Stimulated activated CD8-positive, alpha-beta memory T cell treated with anti-CD3 and anti-CD28 coated beads, Interleukin-12 subunit alpha, Interleukin-12 subunit beta, amount 100 ng/mL, for 4 hours (primary cell): ENCODE measurements at regions not wholly inside any gene's neighbourhood (a gene's known extent, or its start where the extent isn't known, plus 50 kb on each side); places are given as distances from the start of the nearest gene placed in this dataset.
A peak's percentile ranks its signal among the peaks of the same experiment; 100 is the strongest.

ENCODE experiments used
- DNase-seq: peaks from one replicate; pipeline ENCODE4 v3.0.0-alpha.2; 2020; ENCODE audit warnings: low read depth

DNA sequence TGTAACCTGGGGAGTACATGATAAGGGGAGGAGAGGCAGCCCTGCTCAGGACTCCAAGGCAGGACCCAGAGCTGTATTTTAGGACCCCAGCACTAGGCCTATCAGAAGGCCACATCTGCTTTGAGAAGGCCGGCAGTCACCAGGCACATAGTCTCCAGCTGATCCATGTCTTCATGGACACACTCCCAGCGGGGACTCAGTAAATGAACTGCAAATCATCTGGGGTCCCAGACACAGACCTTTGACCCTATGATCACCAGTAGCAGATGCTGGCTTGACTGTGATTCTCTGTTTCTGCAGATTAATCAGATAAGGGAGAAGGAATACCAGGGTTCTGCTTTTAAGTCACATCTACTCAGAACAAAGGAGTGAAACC lies 341.4 kb upstream of the PODXL start:
- DNase-seq = no peak

DNA sequence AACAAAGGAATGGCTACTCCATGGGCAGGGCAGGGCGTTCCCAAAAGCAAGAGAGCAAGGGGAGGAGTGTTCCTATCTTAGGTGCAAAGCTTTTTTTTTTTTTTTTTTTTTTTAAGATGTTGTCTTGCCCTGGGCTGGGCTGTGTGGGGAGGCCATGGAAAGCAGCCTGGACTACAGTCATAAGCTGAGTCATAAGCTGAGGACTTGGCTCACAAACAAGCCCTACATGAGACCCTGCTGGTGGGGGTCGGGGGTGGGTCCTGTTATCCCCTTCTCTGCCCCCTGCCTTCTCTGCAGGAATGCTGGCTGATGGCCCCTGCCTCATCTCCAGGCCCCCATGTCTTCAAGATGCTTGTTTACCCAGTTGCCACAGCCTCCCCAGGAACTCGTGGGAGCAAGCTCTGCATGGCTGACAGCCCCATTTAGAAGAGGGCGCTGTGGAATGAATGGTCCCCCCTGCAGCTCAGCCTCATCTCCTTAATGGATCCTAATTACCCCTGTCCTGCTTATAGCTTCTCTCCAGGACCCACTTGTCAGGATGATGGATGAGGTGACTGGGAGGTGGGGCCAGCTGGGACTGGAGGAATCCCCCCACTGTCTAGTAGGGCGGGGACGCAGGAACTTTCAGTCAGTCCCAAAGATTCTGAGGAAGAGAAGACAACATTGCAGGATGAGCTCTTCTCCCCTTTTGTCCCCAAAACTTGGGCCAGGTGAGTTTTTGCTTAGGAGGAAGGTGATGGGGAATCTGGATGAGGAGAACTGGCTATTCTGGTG lies 340.8 kb upstream of the PODXL start:
- no peak for DNase-seq

DNA sequence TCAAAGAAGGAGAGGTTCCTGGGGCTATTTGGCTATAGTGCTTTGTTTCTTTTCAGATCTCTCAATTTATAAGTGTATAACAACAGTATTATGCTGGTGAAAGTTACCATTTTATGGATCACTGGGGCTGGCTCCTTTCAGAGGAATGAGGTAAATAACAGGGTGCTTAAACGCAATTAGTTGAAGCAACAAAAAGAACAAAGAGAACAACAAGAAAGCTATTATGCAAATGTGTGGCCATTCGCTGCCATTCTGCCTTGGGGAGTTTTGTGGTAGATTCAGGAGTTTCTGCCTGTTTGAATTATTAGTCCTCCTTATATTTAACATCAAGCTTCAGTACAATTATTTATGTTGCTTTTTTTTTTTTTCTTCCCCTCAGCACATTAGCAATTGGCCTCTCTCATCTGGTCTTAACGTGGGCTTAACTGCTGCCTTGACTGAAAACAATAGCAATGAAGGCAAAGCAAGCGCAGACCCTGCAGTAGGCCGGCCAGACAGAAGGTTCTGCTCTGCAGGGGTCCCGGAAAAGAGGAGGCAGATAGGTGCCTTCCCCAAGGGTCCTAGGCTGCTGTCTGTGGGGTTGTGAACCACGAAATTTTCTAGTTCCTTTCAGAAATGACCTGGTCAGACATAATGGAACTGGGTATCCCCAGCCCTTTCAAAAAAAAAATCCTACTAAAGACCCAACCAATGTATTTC lies 339.9 kb upstream of the PODXL start:
- DNase-seq = no peak

DNA sequence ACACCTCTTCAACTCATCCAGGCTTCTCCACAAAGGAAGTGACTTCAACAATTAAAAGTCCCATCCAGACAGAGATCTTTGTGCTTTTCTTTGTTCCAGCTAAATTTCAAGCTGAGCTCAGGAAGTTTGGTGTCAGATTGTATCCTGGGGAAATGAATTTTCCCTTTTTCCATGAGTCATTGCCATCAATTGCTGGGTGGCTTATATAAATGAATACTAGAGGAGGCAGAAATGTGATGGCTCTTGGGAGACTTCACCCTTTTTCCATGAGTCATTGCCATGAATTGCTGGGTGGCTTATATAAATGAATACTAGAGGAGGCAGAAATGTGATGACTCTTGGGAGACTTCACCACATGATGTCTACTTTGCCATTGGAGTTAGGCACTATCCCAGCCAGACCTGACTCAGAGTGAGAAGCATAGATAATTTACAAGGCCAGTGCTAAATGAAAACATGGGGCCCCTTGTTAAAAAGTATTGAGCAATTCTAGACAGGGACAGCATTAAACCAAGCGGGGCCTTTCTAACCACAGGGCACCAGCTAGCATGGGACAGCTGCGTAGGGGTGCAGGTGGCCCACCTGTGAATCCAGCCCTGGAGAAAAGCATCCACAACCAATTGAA lies 339.2 kb upstream of the PODXL start:
- no peak for DNase-seq

DNA sequence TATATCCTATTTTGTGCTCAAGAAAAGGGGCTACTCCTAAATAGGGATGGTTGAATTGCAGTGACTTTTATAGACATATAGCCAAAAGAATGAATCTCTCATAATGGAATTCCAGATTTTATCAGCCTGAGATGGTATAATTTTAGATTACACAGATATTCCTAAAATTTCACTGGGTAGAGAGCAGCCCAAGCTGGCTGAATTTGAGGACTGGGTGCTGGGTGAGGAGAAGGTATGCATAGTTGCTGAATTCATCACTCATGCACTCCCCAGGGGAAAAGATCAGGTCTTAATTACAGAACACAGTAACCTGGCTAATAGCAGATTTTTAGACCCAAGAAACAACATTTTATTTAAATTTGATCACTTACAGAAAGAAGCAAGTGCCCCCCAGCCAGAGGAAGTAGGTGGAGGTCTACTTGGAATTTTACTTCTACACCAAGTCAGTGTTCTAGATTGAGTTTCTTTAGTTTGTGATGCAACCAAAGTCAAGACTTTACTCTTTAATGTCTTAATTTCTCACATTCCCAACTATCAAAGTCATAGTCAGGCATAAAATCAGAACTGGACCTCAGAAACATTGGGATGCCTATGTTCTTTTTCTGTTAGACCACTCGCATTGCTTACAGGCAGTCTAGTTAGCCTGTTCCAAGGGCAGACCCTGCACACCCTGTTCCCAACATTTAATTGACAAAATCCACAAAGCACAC lies 337.4 kb upstream of the PODXL start:
- no peak for DNase-seq

DNA sequence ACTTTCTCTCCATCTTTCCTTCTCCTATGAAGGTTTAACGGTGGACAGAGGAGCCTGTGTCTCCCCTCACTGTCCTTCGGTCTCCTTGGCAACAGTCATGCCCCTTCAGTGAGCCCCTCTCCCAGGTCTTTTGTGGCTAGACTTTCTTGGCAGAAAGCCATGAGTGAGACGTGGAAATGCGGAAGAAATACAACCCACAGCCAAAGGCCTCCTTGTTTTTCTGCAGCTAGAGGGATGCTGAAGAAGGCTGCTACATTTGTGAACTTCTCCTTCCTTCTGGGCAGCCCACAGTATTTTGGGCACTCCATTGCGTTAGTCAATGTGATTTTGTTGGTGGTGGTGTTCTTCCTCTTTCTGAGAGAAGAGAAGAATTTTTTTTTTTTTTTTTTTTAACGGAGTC lies 333.7 kb upstream of the PODXL start:
- DNase-seq = no peak

DNA sequence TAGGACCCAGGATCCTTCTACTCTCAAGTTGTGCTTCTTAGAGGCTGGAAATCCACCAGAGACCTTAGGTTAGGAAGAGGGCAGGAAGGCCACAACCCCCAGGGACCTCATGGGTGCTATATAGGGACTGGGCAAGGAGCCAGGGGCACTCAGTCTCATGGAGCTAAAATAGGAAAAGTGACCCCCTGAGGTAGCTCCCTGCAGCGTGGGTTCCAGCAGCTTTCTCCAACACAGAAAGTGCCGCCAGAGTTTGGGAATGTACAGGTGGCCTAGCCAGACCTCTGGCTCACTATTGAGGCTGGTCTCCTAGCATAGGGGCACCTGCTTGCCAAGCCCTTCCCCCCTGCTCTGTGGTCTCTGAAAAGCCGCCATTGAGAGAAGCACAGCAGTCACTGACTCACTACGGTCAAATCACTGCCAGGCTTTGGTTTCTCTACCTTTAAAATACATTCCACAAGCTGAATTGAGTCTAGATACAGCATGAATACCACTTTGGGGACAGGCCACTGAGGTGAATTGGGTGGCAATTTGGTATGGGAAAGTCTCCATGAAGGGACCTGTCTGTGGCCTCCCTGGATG lies 333.2 kb upstream of the PODXL start:
- DNase-seq = no peak

DNA sequence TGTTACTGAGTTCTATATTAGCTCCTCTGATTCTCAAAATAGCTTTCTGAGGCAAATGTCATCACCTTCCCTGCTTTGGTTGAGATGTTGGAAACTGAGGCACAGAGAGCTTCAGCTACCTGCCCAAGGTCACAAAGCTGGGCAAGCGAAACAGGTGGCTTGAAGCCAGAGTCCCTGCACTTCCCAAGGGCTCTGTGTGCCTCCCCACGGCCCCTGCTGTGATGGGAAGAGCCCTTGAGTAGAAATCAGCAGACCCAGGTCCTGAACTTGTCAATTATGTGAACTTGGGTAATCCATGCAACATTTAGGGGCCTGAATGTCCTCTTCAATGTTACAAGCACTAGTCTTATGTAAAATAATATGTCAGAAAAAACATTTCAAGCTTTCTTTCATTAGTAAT lies 327.3 kb upstream of the PODXL start:
- no peak for DNase-seq

DNA sequence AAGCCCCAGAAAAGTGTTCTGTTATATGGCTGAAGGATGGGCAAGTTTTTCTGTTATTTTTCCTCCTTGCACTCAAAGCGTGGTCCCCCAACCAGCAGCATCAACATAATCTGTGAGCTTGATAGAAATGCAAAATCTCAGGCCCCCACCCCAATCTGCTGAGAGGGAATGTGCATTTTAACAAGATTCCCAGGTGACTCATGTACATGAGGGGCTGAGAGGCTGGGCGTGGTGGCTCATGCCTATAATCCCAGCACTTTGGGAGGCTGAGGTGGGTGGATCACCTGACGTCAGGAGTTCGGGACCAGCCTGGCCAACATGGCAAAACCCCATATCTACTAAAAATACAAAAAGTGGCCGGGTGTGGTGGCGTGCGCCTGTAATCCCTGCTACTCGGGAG lies 326.8 kb upstream of the PODXL start:
- DNase-seq = no peak

DNA sequence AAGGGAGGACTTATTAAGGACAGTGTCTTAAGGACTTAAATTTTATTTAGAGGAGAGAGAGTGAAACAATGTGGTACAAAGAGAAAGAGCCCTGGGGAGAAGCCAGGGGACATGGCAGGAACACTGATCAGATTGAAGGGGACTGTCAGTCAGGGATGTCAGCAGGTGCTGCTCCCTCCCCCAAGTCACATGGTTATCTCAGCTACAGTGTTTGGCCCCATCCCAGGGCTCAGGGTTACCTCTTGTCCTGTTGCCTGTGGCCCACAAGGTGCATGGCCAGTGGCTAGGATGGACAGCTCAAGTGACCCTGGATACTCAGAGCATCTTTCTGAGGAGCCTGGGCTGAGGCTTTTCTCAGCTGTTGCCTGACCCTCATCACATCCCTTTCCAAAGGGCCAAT lies 325.9 kb upstream of the PODXL start:
- no peak for DNase-seq

DNA sequence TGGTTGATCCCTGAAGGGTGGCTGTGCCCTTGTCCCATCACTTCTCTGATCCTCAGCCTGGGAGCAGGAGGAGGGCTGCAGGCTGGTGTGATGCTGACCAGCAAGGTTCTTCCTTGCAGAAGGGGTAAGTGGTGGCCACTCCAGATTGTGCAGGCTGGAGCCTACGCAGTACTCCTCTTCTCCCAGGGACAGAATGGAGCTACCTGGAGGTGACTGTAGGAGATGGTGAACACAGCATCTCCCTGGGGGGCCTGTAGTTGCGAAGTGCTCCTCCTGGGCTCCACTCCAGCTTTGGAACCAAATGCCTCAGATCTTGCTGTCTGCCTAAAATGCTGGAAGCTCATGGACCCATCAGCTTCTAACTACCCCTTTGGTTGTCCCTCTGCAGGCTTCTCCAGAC lies 323.6 kb upstream of the PODXL start:
- no peak for DNase-seq

DNA sequence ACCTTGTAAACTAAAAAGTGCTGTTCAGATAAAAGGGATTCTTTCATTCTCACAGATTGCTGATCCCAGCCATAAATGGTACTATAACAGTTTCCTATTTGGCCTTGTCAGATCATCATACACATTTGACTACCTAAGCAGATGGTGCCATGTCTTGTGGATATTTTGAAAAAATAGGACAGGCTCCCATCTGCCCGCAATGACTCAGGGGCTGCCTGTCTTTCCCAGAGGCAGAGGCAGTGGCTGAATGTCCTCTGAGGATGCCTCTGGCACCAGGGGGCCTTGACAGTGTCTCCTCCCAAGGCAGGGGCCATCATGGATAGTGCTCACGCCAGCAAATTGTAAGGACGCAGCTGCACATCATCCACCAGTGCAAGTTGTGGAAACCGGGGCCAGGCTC lies 323.0 kb upstream of the PODXL start:
- no peak for DNase-seq

DNA sequence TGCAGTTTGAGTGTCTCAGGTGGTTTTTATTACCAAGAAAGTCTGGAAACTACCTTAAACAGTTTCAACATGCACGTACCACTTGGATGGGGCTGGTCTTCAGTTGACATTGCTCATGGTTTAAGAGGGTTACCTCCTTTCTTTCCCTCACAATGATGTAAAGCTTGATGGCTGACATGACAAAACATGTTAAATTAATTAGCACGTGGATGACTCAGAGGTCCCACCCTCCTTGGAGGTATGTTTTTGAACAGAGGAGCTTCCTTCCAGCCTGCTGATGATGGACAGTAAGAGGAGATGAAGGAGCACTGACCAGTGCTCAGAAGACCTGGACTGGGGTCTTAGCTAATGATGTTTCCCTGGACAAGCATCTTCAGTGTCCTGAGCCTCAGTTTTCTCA lies 322.3 kb upstream of the PODXL start:
- no peak for DNase-seq

DNA sequence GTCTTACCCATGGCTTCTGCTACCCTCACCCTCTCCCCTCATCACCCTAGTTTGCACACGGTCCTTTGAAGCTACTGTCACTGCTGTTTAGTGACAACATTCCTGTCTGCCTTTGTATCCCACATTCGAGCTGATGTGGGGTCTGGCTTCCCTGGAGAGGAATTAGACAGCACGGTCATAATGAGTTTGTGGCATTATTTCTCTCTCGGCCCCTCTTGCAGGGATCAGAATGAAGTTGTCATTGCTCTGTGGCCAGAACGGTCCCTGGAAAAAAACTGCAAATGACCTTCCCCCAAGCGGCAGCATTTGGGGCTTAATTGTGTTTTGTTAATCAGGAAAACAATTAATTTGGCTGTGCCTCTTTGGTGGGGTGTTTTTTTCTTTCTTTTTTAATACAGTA lies 317.2 kb upstream of the PODXL start:
- no peak for DNase-seq

DNA sequence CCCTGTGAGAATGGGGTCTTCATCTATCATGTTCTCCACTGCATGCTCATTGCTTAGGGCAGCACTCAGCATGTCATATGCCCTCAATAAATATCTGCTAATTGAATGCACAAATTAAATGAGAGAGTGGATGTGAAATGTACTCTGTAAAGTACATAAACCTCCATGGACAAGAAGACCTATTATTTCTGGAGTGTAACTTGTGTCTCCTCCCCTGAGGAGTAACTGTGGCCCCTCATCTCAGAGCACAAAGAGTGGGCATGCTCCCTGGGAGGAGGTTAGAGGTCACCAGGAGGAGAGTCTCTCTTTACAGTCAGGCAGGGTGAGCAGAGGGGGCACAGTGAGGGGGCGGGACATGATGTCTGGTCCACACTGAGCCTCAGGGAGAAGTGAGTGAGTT lies 313.6 kb upstream of the PODXL start:
- DNase-seq = no peak

DNA sequence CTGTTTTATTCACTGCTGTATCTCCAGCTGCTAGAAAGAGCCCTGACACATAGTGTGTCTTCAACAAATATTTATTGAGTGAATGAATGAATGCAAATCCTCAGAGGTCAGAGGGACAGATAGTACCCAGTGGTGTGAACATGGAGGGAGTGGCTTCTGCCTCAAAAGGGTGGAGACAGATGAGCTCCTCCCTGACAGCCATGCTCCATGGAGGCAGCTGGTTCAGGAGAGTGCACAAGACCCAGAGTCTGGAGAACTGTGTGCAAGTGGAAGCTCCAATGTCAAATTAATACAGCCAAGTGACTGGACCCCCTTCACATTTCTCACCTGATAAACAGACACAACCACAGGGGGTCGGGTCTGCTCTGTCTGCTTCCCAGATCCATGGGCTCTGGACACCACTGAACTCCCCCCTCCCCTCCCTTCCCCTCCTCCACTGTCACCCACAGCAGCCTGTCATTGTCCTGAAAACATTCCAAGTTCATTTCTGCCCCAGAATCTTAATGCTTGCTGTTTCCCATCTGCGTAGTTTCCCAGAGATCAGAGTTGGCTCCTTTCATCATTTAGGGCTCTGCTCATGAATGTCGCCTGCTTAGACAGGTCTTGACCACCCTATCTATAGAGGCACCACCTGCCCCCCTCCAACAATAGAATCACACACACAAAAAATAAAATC lies 312.9 kb upstream of the PODXL start:
- DNase-seq = no peak

DNA sequence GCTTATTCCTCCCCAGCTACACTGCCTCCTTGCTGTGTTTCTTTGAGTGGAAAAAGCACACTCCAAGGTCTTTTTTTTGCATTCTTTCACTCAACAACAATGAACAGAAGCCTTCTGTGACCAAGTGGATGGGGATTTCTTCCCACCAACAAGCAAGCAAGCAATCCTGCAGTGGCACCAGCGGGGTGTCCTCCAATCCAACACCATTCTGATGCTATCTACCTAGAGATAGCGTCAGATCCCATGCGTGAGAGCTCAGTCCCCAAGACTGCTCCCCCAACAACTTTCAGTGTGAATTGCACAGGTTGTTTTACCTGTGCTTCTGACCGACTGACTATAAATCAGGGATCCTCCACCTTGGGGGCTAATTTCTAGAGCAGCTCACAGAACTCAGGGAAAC lies 311.0 kb upstream of the PODXL start:
- no peak for DNase-seq

DNA sequence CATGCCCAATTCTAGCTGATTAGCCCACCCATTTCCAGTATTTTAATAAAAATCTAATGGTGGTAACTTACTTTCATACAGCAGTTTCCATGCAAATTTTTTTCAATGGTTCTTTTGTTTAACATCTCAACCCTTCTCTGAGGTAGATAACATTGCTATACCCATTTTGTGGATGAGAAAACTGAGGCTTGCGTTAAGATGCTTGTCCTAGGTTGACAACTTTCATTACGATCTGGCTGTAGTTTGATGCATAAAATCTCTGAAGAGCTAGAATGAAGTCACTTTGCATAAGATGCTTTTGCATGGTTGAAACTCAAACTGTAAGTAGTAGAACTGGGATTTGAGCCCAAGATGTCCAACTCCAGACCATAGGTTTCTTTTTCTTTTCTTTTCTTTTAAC lies 309.5 kb upstream of the PODXL start:
- no peak for DNase-seq

DNA sequence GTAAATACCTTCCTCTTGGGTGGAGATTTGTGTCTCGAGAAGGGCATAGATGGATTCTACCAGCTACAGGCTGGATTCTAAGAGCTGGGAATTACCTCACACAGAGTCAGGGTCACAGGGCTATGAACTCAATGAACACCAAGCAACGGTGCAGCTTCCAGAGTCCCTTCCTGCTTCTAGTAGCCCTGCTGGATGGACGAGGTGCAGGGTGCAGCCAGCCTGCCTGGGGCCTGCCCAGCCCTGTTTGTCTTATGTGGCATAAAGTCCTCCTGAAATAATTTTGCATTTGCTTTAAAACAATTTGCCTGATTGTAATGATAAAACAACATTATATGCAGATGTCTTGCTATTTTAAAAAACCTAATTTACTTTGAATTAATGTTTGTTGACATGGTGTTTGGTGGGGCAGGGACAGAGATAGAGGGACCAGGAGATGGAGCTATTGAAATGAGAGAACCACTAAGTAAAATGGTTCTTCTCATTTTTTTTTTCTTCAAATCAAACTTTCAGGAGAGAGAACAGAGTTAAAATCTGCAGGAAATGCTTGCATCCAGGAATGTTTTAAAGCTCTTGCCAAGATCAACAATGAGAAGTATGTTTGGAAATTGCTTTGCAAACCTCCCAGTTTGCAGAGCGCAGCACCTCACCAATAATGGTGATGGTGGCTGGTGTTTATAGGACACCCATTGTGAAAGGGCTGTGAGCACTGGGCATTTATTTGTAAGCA lies 305.4 kb upstream of the PODXL start:
- DNase-seq = no peak

DNA sequence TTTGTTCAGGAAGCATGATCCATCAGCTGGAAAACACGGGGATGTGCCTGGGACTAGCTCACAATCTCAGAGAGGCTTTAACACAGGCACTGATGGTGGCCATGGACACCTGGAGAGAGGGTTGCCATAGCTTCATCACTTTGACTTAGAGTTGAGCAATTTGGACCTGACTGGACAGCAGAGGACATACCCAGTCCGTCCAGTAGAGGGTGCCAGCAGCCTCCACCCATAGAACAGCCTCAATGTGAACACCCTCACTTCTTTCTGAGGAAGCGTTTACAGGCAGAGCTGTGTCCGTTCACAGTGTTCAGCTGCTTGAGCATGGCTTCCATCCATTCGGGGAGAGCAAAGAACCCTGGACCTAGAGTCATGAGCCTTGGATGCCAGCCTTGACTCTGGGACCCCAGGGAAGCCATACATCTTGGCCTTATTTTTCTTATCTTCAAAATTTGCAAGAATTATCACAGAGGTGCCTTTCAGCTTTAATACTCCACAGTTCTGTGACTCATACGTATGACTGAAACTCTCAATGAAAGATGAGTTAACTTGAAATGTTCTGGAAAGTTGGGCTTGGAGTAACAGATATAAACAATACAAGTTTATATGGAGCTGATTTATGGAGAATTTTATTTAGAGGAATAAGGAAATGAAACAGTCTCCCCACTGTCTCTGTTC lies 302.9 kb upstream of the PODXL start:
- DNase-seq = peak; percentile 1

DNA sequence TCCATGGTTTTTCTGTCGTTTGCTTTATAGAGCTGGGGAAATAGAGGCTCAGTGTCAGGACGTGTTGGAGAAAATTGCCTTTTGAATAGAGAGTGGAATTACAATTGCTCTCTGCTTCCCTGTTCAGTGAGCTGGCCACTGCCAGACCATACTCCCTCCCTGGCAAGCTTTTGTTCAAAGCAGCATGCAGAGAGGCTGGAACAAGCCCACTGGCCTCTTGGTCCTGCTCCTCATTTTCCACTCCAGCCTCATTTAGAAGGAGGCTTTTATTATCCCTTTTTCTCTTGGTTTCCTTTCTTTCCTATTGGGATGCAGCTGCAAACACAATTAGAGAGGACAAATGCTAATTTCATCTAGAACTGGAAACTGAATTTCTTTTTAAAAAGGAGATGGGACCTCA lies 302.2 kb upstream of the PODXL start:
- no peak for DNase-seq
